ENCODE measurements at regions not wholly inside any gene's neighbourhood (a gene's known extent, or its start where the extent isn't known, plus 50 kb on each side); places are given as distances from the start of the nearest gene placed in this dataset.

DNA sequence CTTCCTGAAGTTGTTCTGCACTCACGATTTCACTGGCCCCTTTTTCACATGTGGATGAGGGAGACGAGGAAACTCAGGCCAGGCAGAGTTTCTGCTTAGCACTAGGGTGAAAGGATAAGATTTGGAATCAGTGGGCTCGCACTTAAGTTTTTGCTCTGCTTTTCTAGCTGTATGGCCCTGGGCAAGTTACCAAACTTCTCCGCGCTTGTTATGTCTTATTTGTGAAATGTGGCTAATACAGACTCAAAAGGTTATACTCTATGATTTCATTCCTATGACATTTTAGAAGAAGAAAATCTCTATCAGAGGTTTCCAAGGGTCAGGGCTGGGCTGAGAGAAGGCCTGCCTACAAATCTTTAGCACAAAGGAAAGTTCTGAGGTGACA, 191.9 kb upstream of the LRIG1 start:
- DNase-seq (ENCODE audit: low spot score), result no peak

- DNase-seq (ENCODE audit: low spot score), result no peak
These were observed 192.7 kb upstream of the LRIG1 start for GRCh38 chr3:66693461-66694031.

- no peak for DNase-seq (ENCODE audit: low spot score)
These were observed 201.3 kb upstream of the LRIG1 start for GRCh38 chr3:66702126-66702525.

GRCh38 chr3:66703501-66703900, 202.7 kb upstream of the LRIG1 start:
- no peak for DNase-seq (ENCODE audit: low spot score)

DNA sequence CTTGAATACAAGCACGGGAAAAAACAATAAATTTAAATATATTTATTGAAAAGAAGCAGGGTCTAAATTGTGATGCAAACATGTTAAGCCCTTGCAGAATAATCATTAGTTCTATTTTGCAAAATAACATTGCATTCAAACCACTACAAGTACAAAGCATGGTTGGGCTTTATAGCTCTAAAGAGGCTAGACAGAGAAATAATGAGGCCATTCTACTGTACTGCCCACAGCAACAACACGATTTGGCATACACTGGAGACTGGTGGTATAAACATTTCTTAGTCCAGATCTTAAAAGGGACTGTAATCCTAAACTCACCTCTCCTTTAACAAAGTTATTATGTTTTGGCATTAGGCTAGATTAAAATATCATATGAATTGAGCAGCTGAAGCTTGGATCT, 204.3 kb upstream of the LRIG1 start:
- no peak for DNase-seq (ENCODE audit: low spot score)

GRCh38 chr3:66706890-66707289, 206.1 kb upstream of the LRIG1 start:
- DNase-seq (ENCODE audit: low spot score), result no peak

- DNase-seq (ENCODE audit: low spot score), result no peak
These were observed 208.7 kb upstream of the LRIG1 start for GRCh38 chr3:66709532-66709931.

DNA sequence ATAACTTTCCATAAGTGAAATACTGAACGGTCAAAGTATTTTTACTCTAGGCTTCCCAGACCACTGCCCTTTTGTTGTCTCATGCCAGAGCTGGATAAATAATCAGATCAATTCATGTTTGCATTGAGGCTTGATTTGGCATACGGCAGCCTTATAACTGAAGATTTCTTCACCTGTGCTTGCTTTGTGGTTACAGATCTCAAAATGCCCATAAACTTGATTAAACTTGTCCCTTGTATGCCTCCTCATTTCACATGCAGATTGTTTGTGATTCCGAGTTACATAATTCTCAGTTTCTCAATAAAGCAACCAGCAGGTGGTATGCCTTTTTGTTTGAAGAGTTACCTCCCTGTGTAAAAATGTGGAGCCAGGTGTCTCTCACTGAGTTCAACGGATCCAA, 211.4 kb upstream of the LRIG1 start:
- no peak for DNase-seq (ENCODE audit: low spot score)

- no peak for DNase-seq (ENCODE audit: low spot score)
These were observed 213.1 kb upstream of the LRIG1 start for GRCh38 chr3:66713921-66714320.

GRCh38 chr3:66715806-66716205, 215.0 kb upstream of the LRIG1 start:
- no peak for DNase-seq (ENCODE audit: low spot score)

DNA sequence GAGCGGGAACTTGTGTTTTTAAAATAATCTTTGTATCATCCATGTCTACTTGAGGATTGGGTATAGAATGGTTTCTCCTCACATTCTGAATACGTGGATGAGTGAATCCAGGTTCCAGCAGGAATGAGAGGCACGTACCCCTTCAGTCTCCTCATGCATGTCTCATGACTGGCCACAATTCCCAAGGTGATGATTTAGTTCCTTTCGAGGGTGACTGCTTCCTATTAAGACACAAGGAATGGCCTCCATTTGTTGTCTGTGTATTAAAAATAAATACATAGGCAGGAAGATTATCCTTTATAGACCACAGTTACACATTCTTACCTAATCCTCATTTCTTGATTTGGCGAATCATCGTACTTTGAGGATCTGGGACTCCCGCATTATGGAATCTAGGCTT, 217.0 kb upstream of the LRIG1 start:
- no peak for DNase-seq (ENCODE audit: low spot score)

GRCh38 chr3:66719796-66720356, 219.1 kb upstream of the LRIG1 start:
- no peak for DNase-seq (ENCODE audit: low spot score)

DNA sequence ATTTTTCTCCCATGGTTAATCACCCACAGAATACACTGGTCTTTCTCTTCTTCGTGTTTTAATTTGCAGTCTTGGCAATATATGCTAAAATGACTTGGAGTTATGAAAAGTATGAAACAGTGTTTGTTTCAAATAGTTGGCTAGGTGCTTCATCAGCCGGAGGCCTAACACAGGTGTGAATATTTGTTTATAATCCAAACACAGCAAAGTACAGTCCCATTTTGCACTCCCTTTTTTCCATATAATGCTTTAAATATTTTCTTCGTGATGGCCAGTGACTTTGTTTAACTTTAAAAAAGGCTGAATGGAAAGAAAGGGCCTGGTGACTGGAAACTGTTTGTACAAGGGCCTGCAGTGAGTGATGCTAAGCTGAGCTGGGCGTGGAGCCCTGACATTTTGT, 219.7 kb upstream of the LRIG1 start:
- DNase-seq (ENCODE audit: low spot score), result no peak

DNA sequence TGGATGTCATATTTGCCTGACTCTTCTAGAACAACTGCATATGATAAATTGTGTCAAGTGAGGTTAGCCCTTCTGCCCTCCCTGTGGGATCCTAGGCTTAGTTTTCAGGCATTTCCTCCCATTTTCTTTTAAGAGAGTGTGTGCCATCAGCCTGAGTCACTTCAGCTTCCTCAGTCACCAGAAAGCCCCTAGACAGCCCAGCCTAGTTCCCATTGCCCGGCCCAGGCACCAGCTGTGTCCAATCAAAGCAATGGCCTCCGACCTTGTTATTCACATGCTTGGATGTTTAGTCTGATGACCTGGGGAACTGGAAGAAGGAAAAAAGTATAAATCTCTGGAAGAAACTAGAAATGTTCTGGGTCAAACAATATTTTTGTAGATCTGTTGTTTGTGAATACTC, 221.9 kb upstream of the LRIG1 start:
- no peak for DNase-seq (ENCODE audit: low spot score)

DNA sequence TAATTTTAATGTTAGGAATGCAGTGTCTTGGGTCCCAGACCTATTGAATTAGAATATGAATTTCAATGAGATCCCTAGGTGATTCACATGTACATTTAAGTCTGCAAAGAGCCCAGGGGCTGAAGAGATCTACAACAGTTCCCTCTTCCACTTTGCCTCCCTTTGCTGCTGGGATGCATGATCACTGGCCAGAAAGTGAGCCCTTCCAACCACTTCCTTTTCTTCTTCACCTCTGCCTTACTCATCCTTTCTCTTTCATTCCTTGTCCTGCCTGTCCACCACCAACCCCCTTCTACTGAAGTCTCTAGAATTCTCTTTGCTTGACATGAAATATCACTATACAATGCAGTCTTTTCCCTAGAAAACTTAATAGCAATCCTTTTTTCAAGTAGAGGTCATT, 222.4 kb upstream of the LRIG1 start:
- DNase-seq (ENCODE audit: low spot score), result no peak

DNA sequence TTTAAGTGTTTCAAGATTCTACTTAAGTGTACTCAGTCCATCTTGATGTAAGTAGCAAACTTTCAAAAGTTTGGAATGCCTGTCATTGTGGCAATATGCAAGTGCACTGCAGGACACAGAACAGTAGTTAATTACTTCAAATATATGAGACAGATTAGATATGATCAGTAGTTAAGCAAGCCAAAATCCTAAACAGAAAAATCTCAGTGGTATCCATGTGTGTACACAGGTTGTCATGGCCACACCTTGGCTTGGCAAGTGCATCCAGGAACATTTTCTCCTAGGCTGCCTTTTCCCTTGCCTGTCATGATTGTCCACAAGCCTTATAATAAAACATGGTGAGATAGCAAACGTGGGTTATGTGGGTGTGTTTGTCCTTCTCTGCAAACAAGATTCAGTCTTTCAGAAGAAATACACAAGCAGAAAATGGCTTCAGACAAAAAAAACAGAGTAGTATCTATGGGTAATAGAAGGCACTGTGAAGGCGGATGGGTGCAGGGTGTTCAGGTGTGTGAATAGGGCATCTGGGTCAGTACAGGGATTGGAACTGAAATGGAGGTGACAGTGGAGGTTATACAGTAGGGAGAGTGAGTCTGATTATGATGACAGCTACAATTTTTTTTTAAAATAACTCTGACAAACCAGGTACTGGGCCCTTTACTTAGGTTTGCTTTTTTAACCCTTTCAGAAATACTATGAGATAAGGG, 229.0 kb upstream of the LRIG1 start:
- no peak for DNase-seq (ENCODE audit: low spot score)

DNA sequence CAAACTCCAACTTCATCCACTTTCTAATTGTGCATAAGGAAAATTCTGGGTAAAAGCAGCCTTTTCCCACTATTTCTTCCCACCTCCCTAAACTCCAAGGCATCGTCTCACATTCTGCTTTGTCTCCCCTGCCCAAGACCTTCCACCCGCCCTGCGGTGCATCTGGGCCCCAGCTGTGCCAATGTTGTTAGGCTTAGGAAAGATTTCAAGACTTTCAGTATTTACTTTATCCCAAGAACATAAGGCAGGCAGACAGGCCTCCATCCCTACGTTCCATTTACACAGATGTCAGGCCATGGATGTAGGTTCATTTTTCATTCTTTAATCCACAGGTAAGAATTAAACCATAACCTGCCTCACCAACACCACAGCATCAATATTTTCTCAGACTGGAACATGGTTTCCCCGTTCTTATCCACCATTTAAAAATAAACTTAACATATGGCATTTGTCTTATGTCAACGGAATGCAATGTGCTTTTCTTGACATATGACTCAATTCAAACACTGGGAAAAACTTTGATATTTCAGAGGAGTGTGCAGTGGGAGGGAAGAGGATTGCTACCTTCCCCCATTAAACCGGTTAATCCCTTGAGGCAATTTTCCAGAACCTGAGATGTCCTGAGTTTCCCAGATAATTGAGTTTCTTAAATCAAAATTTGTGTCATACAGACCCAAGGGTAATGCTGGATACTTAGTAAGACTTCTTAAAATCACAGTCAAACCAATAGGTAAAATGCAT, 238.0 kb upstream of the LRIG1 start:
- DNase-seq (ENCODE audit: low spot score), result no peak

GRCh38 chr3:66740260-66740659, 239.4 kb upstream of the LRIG1 start:
- DNase-seq (ENCODE audit: low spot score), result no peak

- no peak for DNase-seq (ENCODE audit: low spot score)
These were observed 243.7 kb upstream of the LRIG1 start for GRCh38 chr3:66744521-66744920.

DNA sequence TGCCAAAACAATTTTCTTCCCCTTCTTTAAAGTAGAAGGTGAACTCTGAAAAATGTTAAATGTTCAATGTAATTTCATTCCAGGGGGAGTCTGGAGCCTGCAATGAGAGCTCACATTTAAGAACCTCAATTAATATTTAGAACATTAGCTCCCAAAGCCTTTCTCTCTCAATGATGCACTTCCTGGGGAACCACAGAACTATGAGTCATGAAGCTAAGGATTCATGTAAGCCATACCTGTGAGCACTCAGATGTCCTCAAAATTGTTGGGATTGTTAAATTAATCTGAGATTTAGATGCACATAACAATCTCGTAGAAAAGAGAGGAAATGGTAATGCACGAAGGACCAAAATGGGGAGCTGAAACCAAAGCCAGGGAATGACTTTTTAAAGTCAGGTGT, 244.2 kb upstream of the LRIG1 start:
- no peak for DNase-seq (ENCODE audit: low spot score)

GRCh38 chr3:66747261-66747660, 246.4 kb upstream of the LRIG1 start:
- DNase-seq (ENCODE audit: low spot score), result no peak

DNA sequence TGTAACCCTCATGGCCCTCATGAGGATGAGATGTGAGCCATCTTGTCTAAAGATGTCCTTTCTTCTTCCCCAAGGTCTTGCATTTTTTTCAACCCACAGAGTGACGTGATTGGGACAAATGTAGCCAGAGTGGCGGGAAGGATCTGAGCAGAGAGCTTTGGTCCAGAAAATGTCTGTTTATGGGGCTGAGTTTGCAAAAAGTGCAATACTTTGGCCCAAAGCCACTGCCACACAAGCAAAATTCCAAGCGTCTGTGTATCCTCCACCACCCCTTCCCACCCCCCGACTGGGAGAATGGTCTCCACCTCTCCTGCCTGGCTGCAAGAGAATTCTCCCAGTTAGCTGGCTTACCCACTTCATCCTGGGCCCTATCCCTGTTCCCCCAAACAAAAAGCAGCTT, 246.9 kb upstream of the LRIG1 start:
- DNase-seq (ENCODE audit: low spot score), result no peak

DNA sequence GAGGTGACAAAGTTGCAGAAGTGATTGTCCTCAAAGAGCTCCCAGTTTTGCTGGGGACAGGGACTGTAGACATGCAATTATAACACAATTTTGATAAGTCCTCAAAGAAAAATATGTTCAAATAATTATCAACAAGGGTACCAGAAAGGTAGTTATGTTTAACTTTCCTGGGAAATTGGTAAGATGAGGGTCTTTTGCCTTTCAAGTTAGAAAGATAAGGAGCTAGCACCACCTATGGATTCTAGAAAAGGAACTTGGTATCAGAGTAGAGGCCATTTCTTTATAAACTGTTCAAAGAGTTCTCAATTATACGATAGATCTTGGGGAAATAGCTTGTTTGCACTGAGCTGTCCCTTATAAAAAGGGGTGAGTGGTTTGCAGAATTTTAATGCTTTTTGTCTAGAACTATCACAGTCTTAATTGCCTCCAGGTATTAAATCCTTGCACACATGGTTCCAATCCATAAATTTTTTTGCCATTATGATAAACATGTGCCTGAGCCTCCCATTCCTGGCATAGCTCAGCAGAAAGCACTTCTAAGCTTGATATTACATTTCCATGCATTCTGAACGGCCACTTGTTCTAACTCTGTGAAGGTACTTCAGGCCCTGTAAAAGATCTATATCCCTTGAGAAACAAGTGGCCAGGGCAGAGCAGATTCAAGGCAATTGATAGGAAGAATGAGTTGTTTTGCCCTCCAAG, 247.5 kb upstream of the LRIG1 start:
- no peak for DNase-seq (ENCODE audit: low spot score)

Data from CD4-positive, alpha-beta T cell treated with Interleukin-15 for 4 hours (primary cell).